ENCODE measurements at regions not wholly inside any gene's neighbourhood (a gene's known extent, or its start where the extent isn't known, plus 50 kb on each side); places are given as distances from the start of the nearest gene placed in this dataset.
"Not testable (repeated sequence)": the region's sequence is repeated elsewhere in the genome, so short reads cannot be mapped to it uniquely, and the experiment has no call there.

DNA sequence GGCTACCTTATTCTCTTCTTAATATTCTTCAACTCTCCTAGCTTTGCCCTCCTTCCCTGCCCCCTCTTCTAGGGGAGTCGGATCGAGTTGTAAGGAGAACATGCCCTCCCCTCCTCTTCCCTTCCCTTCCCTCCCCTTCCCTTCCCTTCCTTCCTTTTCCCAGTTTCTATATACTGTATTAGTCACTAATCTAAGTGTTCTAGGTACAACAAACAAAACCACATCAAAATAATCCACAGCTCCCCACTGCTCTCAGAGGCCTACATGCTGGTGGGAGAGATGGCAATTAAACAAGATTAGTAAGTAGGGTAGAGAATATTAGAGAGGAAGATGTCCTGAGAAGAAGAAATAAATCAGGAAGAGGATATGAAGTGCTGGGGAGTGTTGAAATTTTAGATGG, 119.9 kb upstream of the PZP start:
- Histone ChIP-seq H3K4me2 (no peak overlapping the region), H3K36me3 (replicated peaks in 1 of 2; ENCODE audit: control insufficient read depth in 1 of 2, insufficient read depth in 2 of 2, low read length in 1 of 2) (no peaks in the 10 kb centered on the region), H3K4me1 (ENCODE audit: control insufficient read depth in 1 of 2, insufficient read depth in 2 of 2, low read depth in 1 of 2, low read length in 1 of 2) (no peaks in the 10 kb centered on the region; a peak in 1 of 4 replicates), H3K27ac (ENCODE audit: low read depth in 2 of 2, low read length in 1 of 2) (no peak overlapping the region), H3K9me3 (no peaks in the 10 kb centered on the region), H3K9me2 (no peaks in the 10 kb centered on the region), H4K20me1 (ENCODE audit: insufficient read depth) (no peaks in the 10 kb centered on the region), H3F3A (replicated peaks; ENCODE audit: insufficient read depth) (no peaks in the 10 kb centered on the region), H3K79me2 (ENCODE audit: insufficient read depth) (no peaks in the 10 kb centered on the region), H2AFZ (ENCODE audit: low read depth) (no peak overlapping the region), H3K4me3 (ENCODE audit: low read depth in 2 of 2, low read length in 1 of 2) (no peak overlapping the region), H3K27me3 (ENCODE audit: insufficient read depth) (no peaks in the 10 kb centered on the region; the same call in 1 of the 2 replicates), H3K9ac (no peak overlapping the region)
- WGBS (ENCODE audit: low lambda C conversion rate) = 71% methylated on average over 2 of the region's 2 CpGs
- POLR2A ChIA-PET = no interaction called here
- TF ChIP-seq FOXM1 (IDR thresholded peaks at IDR 0.05; ENCODE audit: low read depth) (no peak), ZBTB33 (IDR thresholded peaks at IDR 0.05; ENCODE audit: borderline replicate concordance, low read depth) (no peak), SMC3 (IDR thresholded peaks at IDR 0.05; ENCODE audit: low read depth, low read length) (no peak), RFX5 (IDR thresholded peaks at IDR 0.05; ENCODE audit: low read length) (no peak), MAX (IDR thresholded peaks at IDR 0.05; ENCODE audit: low read depth) (no peak), FOXJ3 (CRISPR knock-in tag; IDR thresholded peaks at IDR 0.05) (no peak), SIN3A (IDR thresholded peaks at IDR 0.05; ENCODE audit: borderline replicate concordance, low read depth, low read length) (no peak), ELF1 (IDR thresholded peaks at IDR 0.05) (no peak), CHD2 (IDR thresholded peaks at IDR 0.05; ENCODE audit: low read length, partially characterized antibody) (no peak), RAD21 (IDR thresholded peaks at IDR 0.05; ENCODE audit: low read length) (no peak), GATA2 (CRISPR knock-in tag; IDR thresholded peaks at IDR 0.05) (no peak), USF1 (IDR thresholded peaks at IDR 0.05; ENCODE audit: borderline replicate concordance, low read depth) (no peak), EP300 (IDR thresholded peaks at IDR 0.05; ENCODE audit: borderline replicate concordance in 1 of 2, low read depth in 1 of 2, low read length in 1 of 2) (no peak)
- no peak for DNase-seq
- CTCF ChIA-PET = interaction anchor here (1.4 to 5.8 kb wide), 2 partner anchors 141 to 381 kb away, joined by 6 to 44 read pairs; no protein-coding TSS in a partner anchor

DNA sequence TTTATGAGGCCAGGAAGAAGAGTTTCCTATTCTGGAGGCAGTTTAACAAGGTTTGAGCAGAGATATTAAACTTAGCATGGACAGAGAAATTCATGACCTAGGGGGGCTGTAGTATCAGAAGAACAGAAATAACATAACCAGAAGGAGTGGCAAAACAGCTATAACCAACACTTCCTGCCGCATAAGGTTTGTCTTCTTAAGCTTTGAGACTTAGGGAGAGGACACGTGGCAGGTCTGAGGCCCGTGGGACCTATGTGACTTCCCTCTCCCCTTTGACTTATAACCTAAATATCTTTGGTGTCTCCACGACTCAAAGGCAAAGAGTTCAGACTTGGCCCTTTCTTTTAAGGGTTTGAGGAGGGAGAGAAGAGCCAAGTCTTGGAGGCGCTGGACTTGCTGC, 119.1 kb upstream of the PZP start:
- Histone ChIP-seq H4K20me1 (ENCODE audit: insufficient read depth) (no peaks in the 10 kb centered on the region), H3K4me1 (ENCODE audit: control insufficient read depth in 1 of 2, insufficient read depth in 2 of 2, low read depth in 1 of 2, low read length in 1 of 2) (no peaks in the 10 kb centered on the region; a peak in 1 of 4 replicates), H2AFZ (ENCODE audit: low read depth) (no peak overlapping the region), H3K9me2 (no peaks in the 10 kb centered on the region), H3K79me2 (ENCODE audit: insufficient read depth) (no peaks in the 10 kb centered on the region), H3K4me2 (no peak overlapping the region), H3K27me3 (ENCODE audit: insufficient read depth) (no peaks in the 10 kb centered on the region; the same call in 1 of the 2 replicates), H3F3A (replicated peaks; ENCODE audit: insufficient read depth) (no peaks in the 10 kb centered on the region), H3K4me3 (ENCODE audit: low read depth in 2 of 2, low read length in 1 of 2) (no peak overlapping the region), H3K27ac (ENCODE audit: low read depth in 2 of 2, low read length in 1 of 2) (no peak overlapping the region), H3K36me3 (replicated peaks in 1 of 2; ENCODE audit: control insufficient read depth in 1 of 2, insufficient read depth in 2 of 2, low read length in 1 of 2) (no peaks in the 10 kb centered on the region), H3K9ac (no peak overlapping the region), H3K9me3 (no peaks in the 10 kb centered on the region)
- ChIA-PET CTCF (interaction anchor here (1.4 kb wide), 1 partner anchor 142 kb away, joined by 6 read pairs; no protein-coding TSS in a partner anchor), POLR2A (no interaction called here)
- TF ChIP-seq SIN3A (IDR thresholded peaks at IDR 0.05; ENCODE audit: borderline replicate concordance, low read depth, low read length) (no peak), IRF3 (IDR thresholded peaks at IDR 0.05; ENCODE audit: low read depth, low read length) (no peak), GATA2 (CRISPR knock-in tag; IDR thresholded peaks at IDR 0.05) (no peak), NRF1 (IDR thresholded peaks at IDR 0.05; ENCODE audit: low read depth, low read length) (no peak), MXI1 (IDR thresholded peaks at IDR 0.05; ENCODE audit: low read depth, low read length) (no peak), JUND (IDR thresholded peaks at IDR 0.05) (no peak), YY1 (IDR thresholded peaks at IDR 0.05; ENCODE audit: low read depth) (no peak), TEAD4 (IDR thresholded peaks at IDR 0.05; ENCODE audit: borderline replicate concordance, insufficient read depth) (no peak), TCF12 (IDR thresholded peaks at IDR 0.05) (no peak)
- WGBS (ENCODE audit: low lambda C conversion rate) = 53% methylated on average over 5 of the region's 5 CpGs
- no peak for DNase-seq

DNA sequence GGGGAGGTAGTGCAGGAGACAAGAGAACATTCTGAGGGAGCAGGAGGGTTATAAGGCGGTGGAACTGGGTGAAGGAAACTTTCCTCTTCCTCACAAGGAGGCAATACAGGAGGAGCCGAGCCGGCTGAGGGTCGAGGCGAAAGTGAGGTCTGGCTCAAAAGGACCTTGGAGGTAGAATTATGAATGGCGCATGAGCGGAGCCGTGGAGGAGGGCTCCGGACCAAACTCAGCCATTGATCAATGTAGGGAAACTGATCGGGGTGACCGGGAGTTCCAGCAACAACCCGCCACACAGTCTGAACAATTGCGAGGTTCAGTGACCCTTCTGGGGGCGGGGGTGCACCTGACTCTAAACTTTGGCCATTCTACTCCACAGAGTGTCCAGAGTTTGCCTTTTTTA, 118.7 kb upstream of the PZP start:
- DNase-seq = not testable (repeated sequence)

More for the DNA sequence above, 118.7 kb upstream of the PZP start:
- H3K9ac ChIP-seq; H2AFZ ChIP-seq (ENCODE audit: low read depth); H3K4me3 ChIP-seq (ENCODE audit: low read depth in 2 of 2, low read length in 1 of 2); H3K27me3 ChIP-seq (ENCODE audit: insufficient read depth); H4K20me1 ChIP-seq (ENCODE audit: insufficient read depth); H3K79me2 ChIP-seq (ENCODE audit: insufficient read depth); H3K4me1 ChIP-seq (ENCODE audit: control insufficient read depth in 1 of 2, insufficient read depth in 2 of 2, low read depth in 1 of 2, low read length in 1 of 2); POLR2A ChIA-PET; H3F3A ChIP-seq (replicated peaks; ENCODE audit: insufficient read depth); H3K9me3 ChIP-seq; H3K27ac ChIP-seq (ENCODE audit: low read depth in 2 of 2, low read length in 1 of 2); H3K36me3 ChIP-seq (replicated peaks in 1 of 2; ENCODE audit: control insufficient read depth in 1 of 2, insufficient read depth in 2 of 2, low read length in 1 of 2); H3K9me2 ChIP-seq; H3K4me2 ChIP-seq: not testable (repeated sequence)
- 72% methylated on average over 11 of the region's 14 CpGs for WGBS (ENCODE audit: low lambda C conversion rate)
- CTCF ChIA-PET = interaction anchor here (1.4 to 1.5 kb wide), 2 partner anchors 142 to 381 kb away, joined by 5 to 6 read pairs; no protein-coding TSS in a partner anchor
